GM12874 (cell line): ENCODE measurements at regions not wholly inside any gene's neighbourhood (a gene's known extent, or its start where the extent isn't known, plus 50 kb on each side); places are given as distances from the start of the nearest gene placed in this dataset.

ENCODE experiments used
- CTCF ChIP-seq: IDR thresholded peaks from 2 replicates; pipeline ENCODE4 v1.5.1; 2011; ENCODE audit warnings: low read depth, mild to moderate bottlenecking, control low read depth, low read length, moderate library complexity; ENCODE audit not compliant: insufficient read depth

- no peak for TF ChIP-seq CTCF
Measured at GRCh38 chr14:48616931-48617330, 941.5 kb upstream of the MDGA2 start.

GRCh38 chr14:48615618-48616017 is 940.2 kb upstream of the MDGA2 start:
- TF ChIP-seq CTCF, result no peak

- TF ChIP-seq CTCF, result no peak
Measured at GRCh38 chr14:48614003-48614402, 938.6 kb upstream of the MDGA2 start.

GRCh38 chr14:48598458-48598857 is 923.1 kb upstream of the MDGA2 start:
- no peak for TF ChIP-seq CTCF

- no peak for TF ChIP-seq CTCF
Measured at GRCh38 chr14:48586099-48586498, 910.7 kb upstream of the MDGA2 start.

DNA sequence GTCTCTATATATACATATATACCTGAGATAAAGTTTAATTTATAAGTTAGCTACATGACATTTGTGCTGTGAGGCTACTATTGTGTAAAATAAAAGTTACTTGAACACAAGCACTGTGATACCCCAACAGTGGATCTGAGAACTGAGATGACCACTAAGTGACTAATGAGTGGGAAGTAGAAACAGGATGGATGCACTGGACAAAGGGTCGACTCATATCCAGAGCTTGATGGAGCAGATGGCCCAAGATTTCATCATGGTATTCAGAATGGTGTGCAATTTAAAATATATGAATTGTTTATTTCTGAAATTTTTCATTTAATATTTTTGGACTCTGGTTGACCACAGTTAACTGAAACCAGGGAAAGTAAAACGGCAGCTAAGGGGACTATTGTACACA is 908.6 kb upstream of the MDGA2 start:
- TF ChIP-seq CTCF, result no peak

DNA sequence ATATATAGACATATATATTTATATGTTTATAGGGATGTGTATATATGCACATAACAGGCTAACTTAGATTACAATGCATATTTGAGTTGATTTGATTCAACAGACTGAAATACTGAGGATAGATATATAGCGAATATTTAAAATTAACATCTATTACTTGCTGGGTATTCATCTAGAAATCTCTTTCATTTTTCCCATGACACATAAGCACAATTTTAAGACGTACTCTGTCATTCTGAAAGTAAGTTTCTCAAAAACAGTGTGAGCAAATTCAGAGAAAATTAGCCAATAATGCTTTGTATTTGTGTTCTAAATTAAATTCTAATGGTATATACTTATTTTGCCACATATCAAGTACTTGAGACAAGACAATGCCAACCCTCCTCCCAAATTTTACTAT is 907.5 kb upstream of the MDGA2 start:
- no peak for TF ChIP-seq CTCF

GRCh38 chr14:48580692-48581091 is 905.3 kb upstream of the MDGA2 start:
- no peak for TF ChIP-seq CTCF
